ENCODE measurements at regions not wholly inside any gene's neighbourhood (a gene's known extent, or its start where the extent isn't known, plus 50 kb on each side); places are given as distances from the start of the nearest gene placed in this dataset.
"Not testable (repeated sequence)": the region's sequence is repeated elsewhere in the genome, so short reads cannot be mapped to it uniquely, and the experiment has no call there.

GRCh38 chr16:86074651-86075487, 175.9 kb downstream of the IRF8 start:
- DNase-seq: no peak

GRCh38 chr16:86075488-86075785, 176.5 kb downstream of the IRF8 start:
- DNase-seq: no peak

GRCh38 chr16:86075839-86076440, 177.0 kb downstream of the IRF8 start:
- DNase-seq: no peak

GRCh38 chr16:86076606-86077005, 177.6 kb downstream of the IRF8 start:
- no peak for DNase-seq

- no peak for DNase-seq
Measured at GRCh38 chr16:86077243-86077940, 178.4 kb downstream of the IRF8 start.

GRCh38 chr16:86078121-86078600, 179.2 kb downstream of the IRF8 start:
- DNase-seq: no peak

- not testable (repeated sequence) for DNase-seq
Measured at GRCh38 chr16:86078711-86079110, 179.7 kb downstream of the IRF8 start.

- DNase-seq: no peak
Measured at GRCh38 chr16:86079255-86079885, 180.4 kb downstream of the IRF8 start.

GRCh38 chr16:86080131-86080875, 181.3 kb downstream of the IRF8 start:
- no peak for DNase-seq

GRCh38 chr16:86080982-86081381, 182.0 kb downstream of the IRF8 start:
- no peak for DNase-seq

GRCh38 chr16:86082418-86083030, 183.6 kb downstream of the IRF8 start:
- DNase-seq: no peak

GRCh38 chr16:86083382-86084002, 184.5 kb downstream of the IRF8 start:
- no peak for DNase-seq

GRCh38 chr16:86085161-86085611, 186.2 kb downstream of the IRF8 start:
- no peak for DNase-seq

- no peak for DNase-seq
Measured at GRCh38 chr16:86085795-86086194, 186.8 kb downstream of the IRF8 start.

GRCh38 chr16:86086471-86086870, 187.5 kb downstream of the IRF8 start:
- DNase-seq: no peak

GRCh38 chr16:86087011-86087895, 188.3 kb downstream of the IRF8 start:
- no peak for DNase-seq

- no peak for DNase-seq
Measured at GRCh38 chr16:86087896-86088230, 188.9 kb downstream of the IRF8 start.

GRCh38 chr16:86088287-86088686, 189.3 kb downstream of the IRF8 start:
- DNase-seq: no peak

GRCh38 chr16:86088816-86089215, 189.9 kb downstream of the IRF8 start:
- DNase-seq: no peak

Measured in muscle of arm (tissue), 1 donor.